ENCODE measurements at regions not wholly inside any gene's neighbourhood (a gene's known extent, or its start where the extent isn't known, plus 50 kb on each side); places are given as distances from the start of the nearest gene placed in this dataset.

DNA sequence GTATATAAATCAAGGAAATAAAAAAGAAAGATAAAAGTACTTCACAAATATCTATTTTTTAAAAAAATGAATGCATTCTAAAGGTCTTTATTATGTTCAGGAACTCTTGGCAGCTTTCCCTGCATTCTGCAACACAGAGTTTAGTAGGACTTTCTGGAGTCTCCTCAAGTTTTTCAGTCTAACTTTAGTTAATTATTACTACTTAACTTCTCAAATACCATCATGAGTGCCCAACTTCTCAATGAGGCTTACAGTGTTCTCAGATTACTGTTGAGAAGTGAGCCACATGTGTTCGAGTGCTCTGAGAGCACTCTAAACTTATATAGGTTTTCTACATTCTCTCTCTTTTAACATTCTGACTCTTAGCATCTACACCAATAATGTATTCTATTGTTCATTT lies 1852.9 kb upstream of the PCDH10 start:
- no peak for TF ChIP-seq YY1 (IDR thresholded peaks at IDR 0.05; ENCODE audit: insufficient read depth, insufficient read length)
- TF ChIP-seq SUZ12 (IDR thresholded peaks at IDR 0.05; ENCODE audit: extremely low read depth, insufficient read depth, insufficient read length): no peak
